ENCODE measurements at regions not wholly inside any gene's neighbourhood (a gene's known extent, or its start where the extent isn't known, plus 50 kb on each side); places are given as distances from the start of the nearest gene placed in this dataset.
A peak's percentile ranks its signal among the peaks of the same experiment; 100 is the strongest.

- no peak for DNase-seq
These were observed 306.6 kb upstream of the ZMIZ1 start for GRCh38 chr10:78762086-78762630.

- no peak for DNase-seq
These were observed 305.5 kb upstream of the ZMIZ1 start for GRCh38 chr10:78763234-78763633.

- no peak for DNase-seq
These were observed 304.9 kb upstream of the ZMIZ1 start for GRCh38 chr10:78763651-78764395.

- no peak for DNase-seq
These were observed 304.3 kb upstream of the ZMIZ1 start for GRCh38 chr10:78764436-78764835.

GRCh38 chr10:78764846-78765430 lies 303.8 kb upstream of the ZMIZ1 start:
- DNase-seq: no peak

GRCh38 chr10:78765726-78766335 lies 302.9 kb upstream of the ZMIZ1 start:
- no peak for DNase-seq

- DNase-seq: no peak
These were observed 302.2 kb upstream of the ZMIZ1 start for GRCh38 chr10:78766603-78767002.

- DNase-seq: no peak
These were observed 300.5 kb upstream of the ZMIZ1 start for GRCh38 chr10:78768041-78768835.

GRCh38 chr10:78768876-78769275 lies 299.9 kb upstream of the ZMIZ1 start:
- no peak for DNase-seq

GRCh38 chr10:78769526-78769925 lies 299.2 kb upstream of the ZMIZ1 start:
- DNase-seq: no peak

GRCh38 chr10:78770167-78771090 lies 298.3 kb upstream of the ZMIZ1 start:
- no peak for DNase-seq

GRCh38 chr10:78771260-78771659 lies 297.5 kb upstream of the ZMIZ1 start:
- no peak for DNase-seq

GRCh38 chr10:78771808-78772455 lies 296.8 kb upstream of the ZMIZ1 start:
- no peak for DNase-seq

- no peak for DNase-seq
These were observed 296.3 kb upstream of the ZMIZ1 start for GRCh38 chr10:78772486-78772885.

- no peak for DNase-seq
These were observed 295.7 kb upstream of the ZMIZ1 start for GRCh38 chr10:78772986-78773530.

- no peak for DNase-seq
These were observed 294.2 kb upstream of the ZMIZ1 start for GRCh38 chr10:78774614-78774998.

GRCh38 chr10:78774999-78775711 lies 293.6 kb upstream of the ZMIZ1 start:
- DNase-seq: peak; percentile 51

- DNase-seq: no peak
These were observed 292.9 kb upstream of the ZMIZ1 start for GRCh38 chr10:78775891-78776290.

- no peak for DNase-seq
These were observed 292.0 kb upstream of the ZMIZ1 start for GRCh38 chr10:78776756-78777155.

- peak; percentile 45 for DNase-seq
These were observed 291.3 kb upstream of the ZMIZ1 start for GRCh38 chr10:78777466-78777865.
